DOHH2 (cell line): ENCODE measurements at regions not wholly inside any gene's neighbourhood (a gene's known extent, or its start where the extent isn't known, plus 50 kb on each side); places are given as distances from the start of the nearest gene placed in this dataset.
"Not testable (repeated sequence)": the region's sequence is repeated elsewhere in the genome, so short reads cannot be mapped to it uniquely, and the experiment has no call there.

Experiments used
- H3F3A ChIP-seq: fragments of 200-600 bp; sonication (generic), shearing (Covaris generic); 2 replicates; pipeline ENCODE4 v1.6.0; 2016; ENCODE audit warnings: antibody characterized with exemption, mild to moderate bottlenecking; ENCODE audit not compliant: control insufficient read depth, insufficient read depth
- H3K27ac ChIP-seq: fragments of 200-600 bp; sonication (generic); 2 replicates; pipeline ENCODE4 v1.5.1; 2014; ENCODE audit warnings: low read depth, mild to moderate bottlenecking, low read length, moderate library complexity
- H3K27me3 ChIP-seq: fragments of 200-600 bp; sonication (generic); 2 replicates; pipeline ENCODE4 v1.6.1; 2014; ENCODE audit warnings: mild to moderate bottlenecking, low read length, mixed read lengths; ENCODE audit not compliant: control insufficient read depth
- H3K36me3 ChIP-seq: fragments of 200-600 bp; sonication (generic); 2 replicates; pipeline ENCODE4 v1.6.1; 2014; ENCODE audit warnings: mild to moderate bottlenecking, low read length, moderate library complexity, mixed read lengths; ENCODE audit not compliant: control insufficient read depth
- H3K4me1 ChIP-seq: fragments of 200-600 bp; sonication (generic); 2 replicates; pipeline ENCODE4 v1.6.1; 2014; ENCODE audit warnings: mild to moderate bottlenecking, low read length, mixed read lengths; ENCODE audit not compliant: control insufficient read depth
- H3K4me2 ChIP-seq: fragments of 200-600 bp; sonication (generic); 2 replicates; pipeline ENCODE4 v1.6.0; 2014; ENCODE audit warnings: mild to moderate bottlenecking, low read length, moderate library complexity
- H3K4me3 ChIP-seq: fragments of 200-600 bp; sonication (generic); 2 replicates; pipeline ENCODE4 v1.5.1; 2014; ENCODE audit warnings: mild to moderate bottlenecking, low read length, mixed read lengths
- H3K79me2 ChIP-seq: fragments of 200-600 bp; sonication (generic); 2 replicates; pipeline ENCODE4 v1.6.1; 2014; ENCODE audit warnings: mild to moderate bottlenecking, low read length, mixed read lengths; ENCODE audit not compliant: control insufficient read depth
- H3K9me2 ChIP-seq: fragments of 200-600 bp; sonication (generic); replicated peaks from 2 replicates; pipeline ENCODE4 v1.6.1; 2014; ENCODE audit warnings: mild to moderate bottlenecking, low read length, mixed read lengths; ENCODE audit not compliant: control insufficient read depth
- H3K9me3 ChIP-seq: fragments of 200-600 bp; sonication (generic); 2 replicates; pipeline ENCODE4 v1.6.1; 2014; ENCODE audit warnings: antibody characterized with exemption, low read length, mixed read lengths; ENCODE audit not compliant: control insufficient read depth, insufficient read depth
- H4K20me1 ChIP-seq: fragments of 200-600 bp; sonication (generic); 2 replicates; pipeline ENCODE4 v1.6.0; 2014; ENCODE audit warnings: low read depth, mild to moderate bottlenecking, antibody characterized with exemption, low read length, moderate library complexity; ENCODE audit not compliant: control insufficient read depth, insufficient read depth
- EZH2phosphoT487 ChIP-seq: fragments of 200-600 bp; sonication (generic); IDR thresholded peaks from 2 replicates; pipeline ENCODE4 v1.6.1; 2017; ENCODE audit warnings: borderline replicate concordance, mild to moderate bottlenecking, antibody characterized with exemption, low read length, moderate library complexity, mixed read lengths
- TF ChIP-seq, protein P1 (sequence below): fragments of 200-600 bp; sonication (generic); IDR thresholded peaks from one replicate; pipeline ENCODE4 v1.5.1; 2014; ENCODE audit warnings: antibody characterized with exemption, mild to moderate bottlenecking, low read depth, low read length; ENCODE audit not compliant: poor library complexity, severe bottlenecking

DNA sequence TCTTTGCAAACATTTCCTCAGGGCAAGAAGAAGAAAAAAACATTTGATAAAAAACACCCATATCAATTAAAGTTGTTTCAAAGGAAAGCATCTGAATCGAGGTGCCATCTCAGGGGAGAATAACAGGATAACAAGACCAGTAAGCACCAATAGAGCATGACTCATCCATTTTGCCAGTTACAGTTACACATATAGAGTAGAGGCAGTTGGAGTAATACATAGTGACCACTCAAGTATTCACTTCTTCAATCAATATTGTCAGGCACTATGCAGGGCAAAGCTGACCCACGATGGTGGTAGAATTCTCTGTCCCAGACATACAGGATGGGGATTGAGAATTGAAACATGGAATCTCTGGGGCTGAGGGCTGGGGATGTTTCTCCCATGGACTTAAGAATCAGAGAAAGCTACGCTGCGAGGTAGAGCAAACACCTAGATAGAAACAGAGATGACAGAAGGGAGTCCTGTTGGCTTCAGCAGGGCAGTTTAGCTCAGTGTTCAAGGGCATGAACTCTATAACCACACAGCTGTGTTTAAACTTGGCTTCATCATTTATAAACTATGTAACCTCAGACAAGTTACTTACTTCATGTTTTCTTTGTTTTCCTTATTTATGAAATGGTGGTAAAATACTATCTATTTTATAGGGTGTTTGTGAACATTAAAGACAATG, 186.4 kb upstream of the NANOGP8 start:
- Histone ChIP-seq H3K4me1 (no peaks in the 10 kb centered on the region), H3K9me2 (no peaks in the 10 kb centered on the region), H3K27me3 (no peaks in the 10 kb centered on the region), H3K4me3 (no peak overlapping the region), H3K36me3 (no peaks in the 10 kb centered on the region), H4K20me1 (no peaks in the 10 kb centered on the region), H3K9me3 (no peaks in the 10 kb centered on the region), H3K4me2 (no peak overlapping the region), H3K27ac (no peak overlapping the region), H3F3A (no peaks in the 10 kb centered on the region), H3K79me2 (no peaks in the 10 kb centered on the region)
- TF ChIP-seq, protein P1, sequence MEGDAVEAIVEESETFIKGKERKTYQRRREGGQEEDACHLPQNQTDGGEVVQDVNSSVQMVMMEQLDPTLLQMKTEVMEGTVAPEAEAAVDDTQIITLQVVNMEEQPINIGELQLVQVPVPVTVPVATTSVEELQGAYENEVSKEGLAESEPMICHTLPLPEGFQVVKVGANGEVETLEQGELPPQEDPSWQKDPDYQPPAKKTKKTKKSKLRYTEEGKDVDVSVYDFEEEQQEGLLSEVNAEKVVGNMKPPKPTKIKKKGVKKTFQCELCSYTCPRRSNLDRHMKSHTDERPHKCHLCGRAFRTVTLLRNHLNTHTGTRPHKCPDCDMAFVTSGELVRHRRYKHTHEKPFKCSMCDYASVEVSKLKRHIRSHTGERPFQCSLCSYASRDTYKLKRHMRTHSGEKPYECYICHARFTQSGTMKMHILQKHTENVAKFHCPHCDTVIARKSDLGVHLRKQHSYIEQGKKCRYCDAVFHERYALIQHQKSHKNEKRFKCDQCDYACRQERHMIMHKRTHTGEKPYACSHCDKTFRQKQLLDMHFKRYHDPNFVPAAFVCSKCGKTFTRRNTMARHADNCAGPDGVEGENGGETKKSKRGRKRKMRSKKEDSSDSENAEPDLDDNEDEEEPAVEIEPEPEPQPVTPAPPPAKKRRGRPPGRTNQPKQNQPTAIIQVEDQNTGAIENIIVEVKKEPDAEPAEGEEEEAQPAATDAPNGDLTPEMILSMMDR, result no peak
- no peak for TF ChIP-seq EZH2phosphoT487

DNA sequence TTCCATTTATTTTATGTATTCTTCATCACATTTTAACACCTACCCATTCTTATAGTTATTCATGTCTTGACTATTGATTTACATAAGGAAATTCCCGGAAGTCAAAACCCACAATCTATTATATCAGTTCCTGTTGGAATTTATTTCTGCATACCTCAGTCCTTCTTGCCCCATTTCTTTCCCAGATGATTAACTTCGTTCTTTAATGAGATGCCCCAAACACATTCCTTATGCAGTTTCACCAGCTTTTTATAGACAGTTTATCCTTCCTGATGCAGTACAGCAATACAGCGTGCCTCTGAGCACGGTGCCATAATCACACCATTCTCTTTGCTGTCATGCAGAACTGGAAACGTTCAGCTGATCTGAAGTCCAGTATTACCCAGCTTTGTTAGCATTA, 175.8 kb upstream of the NANOGP8 start:
- Histone ChIP-seq H3K36me3 (no peaks in the 10 kb centered on the region), H3K27ac (no peak overlapping the region), H3K4me2 (no peak overlapping the region), H3K79me2 (no peaks in the 10 kb centered on the region), H3K4me3 (no peak overlapping the region), H4K20me1 (no peaks in the 10 kb centered on the region), H3F3A (no peaks in the 10 kb centered on the region), H3K27me3 (no peaks in the 10 kb centered on the region), H3K9me2 (no peaks in the 10 kb centered on the region), H3K9me3 (no peaks in the 10 kb centered on the region), H3K4me1 (no peaks in the 10 kb centered on the region)
- TF ChIP-seq, protein P1, result no peak
- TF ChIP-seq EZH2phosphoT487, result no peak

DNA sequence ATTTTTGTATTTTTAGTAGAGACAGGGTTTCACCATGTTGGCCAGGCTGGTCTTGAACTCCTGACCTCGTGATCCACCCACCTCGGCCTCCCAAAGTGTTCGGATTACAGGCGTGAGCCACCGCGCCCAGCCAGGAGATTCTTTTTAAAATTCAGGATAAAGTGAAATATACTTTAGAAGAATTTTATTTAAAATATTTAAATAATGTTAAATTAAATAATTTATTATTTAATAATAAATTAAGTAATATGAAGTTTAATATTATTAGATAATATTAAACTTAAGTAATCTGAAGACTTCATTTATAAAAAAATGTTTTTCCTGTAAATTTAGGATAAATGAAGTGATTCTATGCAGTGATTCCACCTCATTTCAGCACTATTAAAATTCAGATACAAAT, 175.2 kb upstream of the NANOGP8 start:
- not testable (repeated sequence) for H3K4me2 ChIP-seq, H3K9me2 ChIP-seq, H3K4me1 ChIP-seq, H3F3A ChIP-seq, H3K9me3 ChIP-seq, H3K79me2 ChIP-seq, H3K4me3 ChIP-seq, H4K20me1 ChIP-seq, H3K36me3 ChIP-seq, H3K27ac ChIP-seq, H3K27me3 ChIP-seq

DNA sequence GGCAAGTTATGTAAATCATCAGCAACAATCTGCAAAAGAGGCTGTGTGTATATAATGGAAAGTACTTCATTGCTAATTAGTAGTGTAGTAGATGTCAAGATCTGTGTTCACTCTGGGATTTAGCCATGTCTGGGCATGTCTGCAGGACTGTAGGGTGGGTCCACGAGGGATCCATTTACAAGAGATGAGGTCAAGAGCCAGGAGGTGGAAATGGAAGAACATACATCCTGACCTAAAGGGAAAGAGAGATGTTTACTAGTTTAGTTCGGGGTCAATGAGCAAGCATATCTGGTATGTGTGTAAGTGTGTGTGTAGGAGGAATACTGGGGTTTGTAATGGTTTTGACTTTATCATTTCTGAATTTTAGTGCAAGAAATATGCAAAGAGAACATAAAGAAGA, 171.5 kb upstream of the NANOGP8 start:
- H3K79me2 ChIP-seq, result no peaks in the 10 kb centered on the region
- no peak overlapping the region for H3K27ac ChIP-seq
- H3K9me2 ChIP-seq, result no peaks in the 10 kb centered on the region
- no peaks in the 10 kb centered on the region for H4K20me1 ChIP-seq
- H3K27me3 ChIP-seq, result no peaks in the 10 kb centered on the region
- no peak overlapping the region for H3K4me2 ChIP-seq
- H3K4me1 ChIP-seq, result no peaks in the 10 kb centered on the region
- H3K9me3 ChIP-seq, result no peaks in the 10 kb centered on the region
- no peaks in the 10 kb centered on the region for H3K36me3 ChIP-seq
- no peak overlapping the region for H3K4me3 ChIP-seq
- TF ChIP-seq, protein P1, result no peak
- TF ChIP-seq EZH2phosphoT487, result no peak
- no peaks in the 10 kb centered on the region for H3F3A ChIP-seq
